OCI-LY7 (cell line): ENCODE measurements at regions not wholly inside any gene's neighbourhood (a gene's known extent, or its start where the extent isn't known, plus 50 kb on each side); places are given as distances from the start of the nearest gene placed in this dataset.

Experiments used
- BruUV-seq: library from RNA; stranded (reverse); fragments of 400-500 nt; replicated peaks from 2 replicates; lab custom pipeline; 2021; lab: Mats Ljungman, UMichigan
- CTCF ChIA-PET: fragments of 300-600 bp; sonication (Branson Sonifier 250); formaldehyde crosslinking; loops from one replicate; lab custom pipeline; 2022; ENCODE audit warnings: antibody characterized with exemption; ENCODE audit not compliant: unreplicated experiment; lab: Charles Lee
- POLR2A ChIA-PET: fragments of 300-600 bp; sonication (Branson Sonifier 250); formaldehyde crosslinking; loops from one replicate; lab custom pipeline; 2022; ENCODE audit warnings: antibody characterized with exemption; lab: Charles Lee
- DNase-seq: peaks from one replicate; pipeline ENCODE4 v3.0.0-alpha.2; 2015; ENCODE audit warnings: low spot score
- H2AFZ ChIP-seq: fragments of 200-600 bp; sonication (generic), shearing (Covaris generic); 2 replicates; pipeline ENCODE4 v1.6.1; 2014; ENCODE audit warnings: mild to moderate bottlenecking, antibody characterized with exemption, low read length, moderate library complexity
- H3K27ac ChIP-seq: fragments of 200-600 bp; sonication (generic); 2 replicates; pipeline ENCODE4 v1.5.1; 2014; ENCODE audit warnings: mixed run types, low read depth, mild to moderate bottlenecking, moderate library complexity, low read length, inconsistent platforms; ENCODE audit not compliant: poor library complexity, severe bottlenecking
- H3K36me3 ChIP-seq: fragments of 200-600 bp; sonication (generic); 2 replicates; pipeline ENCODE4 v1.6.1; 2014; ENCODE audit warnings: mild to moderate bottlenecking, antibody characterized with exemption, low read length, moderate library complexity, mixed read lengths; ENCODE audit not compliant: insufficient read depth
- H3K4me1 ChIP-seq: fragments of 200-600 bp; sonication (generic); 2 replicates; pipeline ENCODE4 v1.5.1; 2014; ENCODE audit warnings: mild to moderate bottlenecking, low read length; ENCODE audit not compliant: insufficient read depth, poor library complexity, severe bottlenecking
- H3K4me2 ChIP-seq: fragments of 200-600 bp; sonication (generic); 2 replicates; pipeline ENCODE4 v1.6.1; 2014; ENCODE audit warnings: mild to moderate bottlenecking, low read length
- H3K4me3 ChIP-seq: fragments of 200-600 bp; sonication (generic); 2 replicates; pipeline ENCODE4 v1.5.1; 2014; ENCODE audit warnings: mild to moderate bottlenecking, low read depth, low read length; ENCODE audit not compliant: poor library complexity, severe bottlenecking
- H3K79me2 ChIP-seq: fragments of 200-600 bp; sonication (generic); 2 replicates; pipeline ENCODE4 v1.6.1; 2016; ENCODE audit warnings: low read depth, mild to moderate bottlenecking, low read length, moderate library complexity, mixed read lengths; ENCODE audit not compliant: insufficient read depth
- H3K9me2 ChIP-seq: fragments of 200-600 bp; sonication (generic); 2 replicates; pipeline ENCODE4 v1.6.1; 2016; ENCODE audit warnings: mild to moderate bottlenecking, low read length, mixed read lengths; ENCODE audit not compliant: insufficient read depth
- H3K9me3 ChIP-seq: fragments of 200-600 bp; sonication (generic); 2 replicates; pipeline ENCODE4 v1.6.1; 2014; ENCODE audit warnings: mild to moderate bottlenecking, mixed run types, low read length, mixed read lengths
- H4K20me1 ChIP-seq: fragments of 200-600 bp; sonication (generic); 2 replicates; pipeline ENCODE4 v1.6.1; 2014; ENCODE audit warnings: mild to moderate bottlenecking, antibody characterized with exemption, low read length, moderate library complexity, mixed read lengths; ENCODE audit not compliant: insufficient read depth
- CTCF ChIP-seq: fragments of 200-600 bp; sonication (generic); conservative IDR thresholded peaks from 2 replicates; pipeline ENCODE4 v1.5.1; 2014; ENCODE audit warnings: mild to moderate bottlenecking, antibody characterized with exemption, low read length, moderate library complexity, mixed read lengths
- EZH2phosphoT487 ChIP-seq: fragments of 200-600 bp; sonication (generic); IDR thresholded peaks from 2 replicates; pipeline ENCODE4 v1.6.1; 2018; ENCODE audit warnings: low read depth, borderline replicate concordance, mild to moderate bottlenecking, mixed run types, antibody characterized with exemption, low read length, moderate library complexity, mixed read lengths
- intact Hi-C: fragments of 100-400 bp; cut with micrococcal nuclease; formaldehyde crosslinking; loops from one replicate; pipeline ENCODE4 v1.10.0; 2022; ENCODE audit not compliant: unreplicated experiment

- Histone ChIP-seq H3K4me2 (no peak overlapping the region), H4K20me1 (no peaks in the 10 kb centered on the region), H3K9me2 (no peaks in the 10 kb centered on the region), H3K4me1 (no peaks in the 10 kb centered on the region), H3K27ac (no peak overlapping the region), H3K4me3 (no peak overlapping the region), H3K79me2 (no peaks in the 10 kb centered on the region), H2AFZ (no peak overlapping the region), H3K36me3 (no peaks in the 10 kb centered on the region), H3K9me3 (no peaks in the 10 kb centered on the region)
- intact Hi-C loops, result no loop called here
- no peak for DNase-seq
- TF ChIP-seq CTCF (no peak), EZH2phosphoT487 (no peak)
- BruUV-seq, result no TSS peak
- ChIA-PET POLR2A (interaction anchor here (1.6 kb wide), 1 partner anchor 20 kb away, joined by 4 read pairs; no protein-coding TSS in a partner anchor), CTCF (no interaction called here)
These were observed 150.5 kb upstream of the KRR1 start for GRCh38 chr12:75661908-75662307.

GRCh38 chr12:75660805-75661404, 149.5 kb upstream of the KRR1 start:
- H3K4me1 ChIP-seq, result no peaks in the 10 kb centered on the region
- POLR2A ChIA-PET, result interaction anchor here (0.7 to 1.6 kb wide), 2 partner anchors 16 to 19 kb away, joined by 4 read pairs; no protein-coding TSS in a partner anchor
- TF ChIP-seq CTCF, result no peak
- no peak for TF ChIP-seq EZH2phosphoT487
- H3K9me2 ChIP-seq, result no peaks in the 10 kb centered on the region
- DNase-seq, result no peak
- no peaks in the 10 kb centered on the region for H3K36me3 ChIP-seq
- intact Hi-C loops, result no loop called here
- H3K27ac ChIP-seq, result no peak overlapping the region
- CTCF ChIA-PET, result no interaction called here
- H4K20me1 ChIP-seq, result no peaks in the 10 kb centered on the region
- BruUV-seq, result no TSS peak
- H3K4me3 ChIP-seq, result no peak overlapping the region
- no peaks in the 10 kb centered on the region for H3K9me3 ChIP-seq
- H3K4me2 ChIP-seq, result no peak overlapping the region
- no peak overlapping the region for H2AFZ ChIP-seq
- no peaks in the 10 kb centered on the region for H3K79me2 ChIP-seq

GRCh38 chr12:75660107-75660530, 148.7 kb upstream of the KRR1 start:
- no peak overlapping the region for H2AFZ ChIP-seq
- no peak for DNase-seq
- no peaks in the 10 kb centered on the region for H4K20me1 ChIP-seq
- H3K27ac ChIP-seq, result no peak overlapping the region
- H3K4me3 ChIP-seq, result no peak overlapping the region
- no peaks in the 10 kb centered on the region for H3K36me3 ChIP-seq
- POLR2A ChIA-PET, result no interaction called here
- no peaks in the 10 kb centered on the region for H3K4me1 ChIP-seq
- H3K9me3 ChIP-seq, result no peaks in the 10 kb centered on the region
- H3K9me2 ChIP-seq, result no peaks in the 10 kb centered on the region
- no peaks in the 10 kb centered on the region for H3K79me2 ChIP-seq
- BruUV-seq, result no TSS peak
- intact Hi-C loops, result no loop called here
- TF ChIP-seq EZH2phosphoT487 (no peak), CTCF (no peak)
- CTCF ChIA-PET, result no interaction called here
- H3K4me2 ChIP-seq, result no peak overlapping the region
